Testis (tissue), 2 donors: ENCODE measurements at regions not wholly inside any gene's neighbourhood (a gene's known extent, or its start where the extent isn't known, plus 50 kb on each side); places are given as distances from the start of the nearest gene placed in this dataset.

ENCODE experiments used
- DNase-seq: peaks from one replicate; pipeline ENCODE4 v3.0.0-alpha.2; 2019
- H3K27ac ChIP-seq, 2 donors: fragments of 200-600 bp; sonication (generic); one replicate each; pipeline ENCODE4 v1.5.1; 2019
- H3K27me3 ChIP-seq: fragments of 200-600 bp; sonication (generic); one replicate; pipeline ENCODE4 v1.5.1; 2019
- H3K36me3 ChIP-seq: fragments of 200-600 bp; sonication (generic); one replicate; pipeline ENCODE4 v1.5.1; 2017; ENCODE audit warnings: low read depth; ENCODE audit errors: missing control alignments
- H3K4me1 ChIP-seq: fragments of 200-600 bp; sonication (generic); one replicate; pipeline ENCODE4 v1.5.1; 2019
- H3K4me3 ChIP-seq, 2 donors: fragments of 200-600 bp; sonication (generic); one replicate each; pipeline ENCODE4 v1.5.1; 2017 to 2019
- H3K9me3 ChIP-seq: fragments of 200-600 bp; sonication (generic); one replicate; pipeline ENCODE4 v1.5.1; 2017
- POLR2A ChIP-seq: fragments of 450-650 bp; IDR thresholded peaks from one replicate; pipeline ENCODE4 v1.6.1; 2017; ENCODE audit warnings: antibody characterized with exemption, mild to moderate bottlenecking, moderate library complexity
- WGBS, 2 donors: methylation state at CpG; one replicate each; pipeline ENCODE4 v1.1.5; 2018; 5-methylcytosine and 5-hydroxymethylcytosine counted together
- intact Hi-C: fragments of 100-400 bp; cut with DNase I; formaldehyde crosslinking; loops from one replicate; pipeline ENCODE4 v1.15.1; 2023; ENCODE audit warnings: low total_unique reads
- TF ChIP-seq, protein P1 (sequence below), 3 experiments: fragments of 450-650 bp in 2 of 3; fragments of 200-600 bp in 1 of 3; sonication (generic) in 1 of 3; IDR thresholded peaks; one replicate each; pipeline ENCODE4 v1.5.1; 2016 to 2019; ENCODE audit warnings: antibody characterized with exemption in 3 of 3, mild to moderate bottlenecking in 2 of 3, moderate library complexity in 1 of 3

DNA sequence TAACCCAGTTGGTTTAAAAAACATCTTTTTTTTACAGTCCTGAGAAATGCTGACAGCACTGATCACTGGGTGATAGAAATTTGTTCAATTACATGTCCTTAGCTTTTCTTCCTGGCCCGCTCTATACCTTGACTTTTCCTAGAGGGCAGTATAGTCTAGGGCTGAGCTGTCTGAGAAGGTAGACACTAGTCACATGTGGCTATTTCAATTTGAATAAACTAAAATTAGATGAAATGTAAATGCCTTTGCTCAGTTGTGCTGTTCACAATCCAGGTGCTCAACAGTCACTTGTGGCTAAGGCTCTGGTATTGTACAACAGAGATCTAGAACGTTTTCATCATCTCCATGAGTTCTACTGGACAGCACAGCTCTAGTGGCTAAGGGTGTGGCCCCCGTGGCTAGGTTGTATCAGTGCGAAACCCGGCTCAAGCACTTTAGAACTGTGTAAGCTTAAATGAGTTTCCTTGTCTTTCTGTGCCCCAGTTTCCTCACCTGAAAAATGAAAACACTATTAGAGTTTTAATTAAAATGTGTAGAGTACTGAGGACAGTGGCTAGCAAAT, 111.6 kb upstream of the WDR17 start:
- no peak overlapping the region for H3K4me3 ChIP-seq
- H3K36me3 ChIP-seq, result no peaks in the 10 kb centered on the region
- DNase-seq, result no peak
- H3K4me1 ChIP-seq, result no peaks in the 10 kb centered on the region
- TF ChIP-seq POLR2A, result no peak
- H3K27ac ChIP-seq, result no peak overlapping the region
- no peaks in the 10 kb centered on the region for H3K27me3 ChIP-seq
- WGBS, 2 donors, result 88% methylated on average over 5 of the region's 5 CpGs
- intact Hi-C loops, result no loop called here
- H3K9me3 ChIP-seq, result no peaks in the 10 kb centered on the region

DNA sequence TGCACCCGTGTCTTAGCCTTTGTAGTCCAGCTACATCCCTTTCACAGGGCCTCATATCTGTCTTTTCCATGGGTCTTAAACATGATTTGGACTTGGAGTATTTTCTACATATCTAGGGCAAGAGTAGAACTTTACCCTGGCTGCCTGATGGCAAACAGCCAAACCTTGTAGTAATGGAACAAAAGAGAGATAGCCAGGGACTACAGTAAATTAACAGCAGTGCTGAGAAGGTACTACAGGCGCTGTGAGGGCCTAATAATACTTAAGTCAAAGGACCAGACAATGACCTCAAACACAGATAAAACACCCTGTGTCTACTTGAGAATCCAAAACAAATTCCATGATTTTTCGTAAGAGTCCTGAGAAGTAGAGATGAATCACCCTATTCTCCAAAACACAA, 111.0 kb upstream of the WDR17 start:
- no peak overlapping the region for H3K4me3 ChIP-seq
- WGBS, 2 donors, result 77 to 88% methylated on average over 3 of the region's 3 CpGs
- DNase-seq, result no peak
- H3K9me3 ChIP-seq, result no peaks in the 10 kb centered on the region
- intact Hi-C loops, result no loop called here
- no peaks in the 10 kb centered on the region for H3K4me1 ChIP-seq
- no peak overlapping the region for H3K27ac ChIP-seq
- TF ChIP-seq, protein P1, sequence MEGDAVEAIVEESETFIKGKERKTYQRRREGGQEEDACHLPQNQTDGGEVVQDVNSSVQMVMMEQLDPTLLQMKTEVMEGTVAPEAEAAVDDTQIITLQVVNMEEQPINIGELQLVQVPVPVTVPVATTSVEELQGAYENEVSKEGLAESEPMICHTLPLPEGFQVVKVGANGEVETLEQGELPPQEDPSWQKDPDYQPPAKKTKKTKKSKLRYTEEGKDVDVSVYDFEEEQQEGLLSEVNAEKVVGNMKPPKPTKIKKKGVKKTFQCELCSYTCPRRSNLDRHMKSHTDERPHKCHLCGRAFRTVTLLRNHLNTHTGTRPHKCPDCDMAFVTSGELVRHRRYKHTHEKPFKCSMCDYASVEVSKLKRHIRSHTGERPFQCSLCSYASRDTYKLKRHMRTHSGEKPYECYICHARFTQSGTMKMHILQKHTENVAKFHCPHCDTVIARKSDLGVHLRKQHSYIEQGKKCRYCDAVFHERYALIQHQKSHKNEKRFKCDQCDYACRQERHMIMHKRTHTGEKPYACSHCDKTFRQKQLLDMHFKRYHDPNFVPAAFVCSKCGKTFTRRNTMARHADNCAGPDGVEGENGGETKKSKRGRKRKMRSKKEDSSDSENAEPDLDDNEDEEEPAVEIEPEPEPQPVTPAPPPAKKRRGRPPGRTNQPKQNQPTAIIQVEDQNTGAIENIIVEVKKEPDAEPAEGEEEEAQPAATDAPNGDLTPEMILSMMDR (IDR thresholded peaks at IDR 0.05), result no peak
- TF ChIP-seq POLR2A, result no peak
- H3K27me3 ChIP-seq, result no peaks in the 10 kb centered on the region
- no peaks in the 10 kb centered on the region for H3K36me3 ChIP-seq

DNA sequence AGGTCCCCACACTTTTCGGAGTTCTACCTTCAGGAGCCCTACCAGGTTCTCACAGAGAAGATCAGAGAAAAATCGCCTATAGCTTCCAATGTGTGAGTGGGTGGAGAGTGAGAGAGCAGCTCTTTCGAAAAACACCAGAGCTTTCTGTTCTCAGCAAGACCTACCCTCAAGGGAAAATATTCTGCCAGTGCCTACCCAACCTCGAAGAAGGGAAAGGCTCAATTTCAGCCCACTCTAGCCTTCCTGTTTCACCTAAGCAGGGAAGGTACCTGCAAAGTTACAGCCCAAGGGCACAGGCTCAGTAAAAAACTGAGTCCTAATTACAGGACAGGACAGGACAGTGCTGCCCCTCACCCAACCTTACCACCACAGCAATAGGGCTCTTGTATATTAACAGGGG, 104.0 kb upstream of the WDR17 start:
- H3K27ac ChIP-seq, result no peak overlapping the region
- DNase-seq, result no peak
- H3K27me3 ChIP-seq, result no peaks in the 10 kb centered on the region
- no peaks in the 10 kb centered on the region for H3K9me3 ChIP-seq
- WGBS, 2 donors, result 82 to 86% methylated on average over 4 of the region's 4 CpGs
- intact Hi-C loops, result no loop called here
- TF ChIP-seq, protein P1 (IDR thresholded peaks at IDR 0.05), result no peak
- no peak for TF ChIP-seq POLR2A
- H3K4me1 ChIP-seq, result no peaks in the 10 kb centered on the region
- H3K4me3 ChIP-seq, result no peak overlapping the region
- no peaks in the 10 kb centered on the region for H3K36me3 ChIP-seq

DNA sequence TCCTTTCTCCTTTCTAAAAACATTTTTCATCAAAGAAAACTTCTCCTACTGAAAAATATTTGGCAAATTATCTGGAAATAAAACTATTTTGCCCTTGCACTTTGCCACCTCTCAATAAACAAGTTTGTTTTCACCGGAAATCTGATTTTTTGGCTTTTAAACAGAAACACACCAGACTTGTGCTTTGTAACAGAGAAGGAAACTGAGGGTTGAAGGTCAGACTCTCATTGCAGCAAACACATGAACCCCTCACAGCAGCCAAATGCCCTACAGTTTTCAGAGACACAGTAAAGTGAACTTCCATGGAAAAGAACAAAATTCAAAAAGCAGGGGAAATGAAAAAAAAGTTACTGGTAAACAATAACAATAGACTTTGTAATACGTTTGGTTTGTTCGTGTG, 95.6 kb upstream of the WDR17 start:
- intact Hi-C loops, result no loop called here
- Histone ChIP-seq H3K4me1 (no peaks in the 10 kb centered on the region), H3K27me3 (no peaks in the 10 kb centered on the region), H3K4me3 (no peak overlapping the region), H3K27ac (no peak overlapping the region), H3K9me3 (no peaks in the 10 kb centered on the region), H3K36me3 (no peaks in the 10 kb centered on the region)
- 44 to 56% methylated on average over 3 of the region's 3 CpGs for WGBS, 2 donors
- no peak for DNase-seq
- TF ChIP-seq POLR2A, result no peak
- TF ChIP-seq, protein P1 (IDR thresholded peaks at IDR 0.05), result no peak

DNA sequence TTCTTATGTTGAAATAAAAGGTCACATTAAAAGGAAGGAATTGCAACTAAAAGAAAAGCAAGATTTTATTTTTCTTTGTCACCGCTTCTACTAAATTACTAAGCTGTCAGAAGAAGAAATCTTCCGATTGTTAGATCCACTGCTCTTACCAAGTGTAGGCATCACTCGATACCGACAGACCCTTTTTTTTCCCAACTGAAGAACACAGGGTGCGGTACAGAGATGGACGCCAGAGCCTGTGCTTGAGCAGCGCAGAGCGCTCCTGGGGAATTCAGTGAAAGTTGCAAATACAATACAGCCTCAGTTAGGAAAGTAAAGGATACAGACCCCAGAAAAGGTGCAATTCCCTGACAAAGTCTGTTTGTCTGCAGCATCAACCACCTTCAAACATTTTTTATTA, 94.9 kb upstream of the WDR17 start:
- TF ChIP-seq, protein P1 (IDR thresholded peaks at IDR 0.05), result no peak
- TF ChIP-seq POLR2A, result no peak
- H3K4me1 ChIP-seq, result no peaks in the 10 kb centered on the region
- H3K9me3 ChIP-seq, result no peaks in the 10 kb centered on the region
- DNase-seq, result no peak
- no peaks in the 10 kb centered on the region for H3K36me3 ChIP-seq
- 41 to 49% methylated on average over 8 of the region's 8 CpGs for whole genome bisulfite sequencing, 2 donors
- H3K27me3 ChIP-seq, result no peaks in the 10 kb centered on the region
- H3K27ac ChIP-seq, result no peak overlapping the region
- no peak overlapping the region for H3K4me3 ChIP-seq
- intact Hi-C loops, result no loop called here
